ENCODE measurements at regions not wholly inside any gene's neighbourhood (a gene's known extent, or its start where the extent isn't known, plus 50 kb on each side); places are given as distances from the start of the nearest gene placed in this dataset.

DNA sequence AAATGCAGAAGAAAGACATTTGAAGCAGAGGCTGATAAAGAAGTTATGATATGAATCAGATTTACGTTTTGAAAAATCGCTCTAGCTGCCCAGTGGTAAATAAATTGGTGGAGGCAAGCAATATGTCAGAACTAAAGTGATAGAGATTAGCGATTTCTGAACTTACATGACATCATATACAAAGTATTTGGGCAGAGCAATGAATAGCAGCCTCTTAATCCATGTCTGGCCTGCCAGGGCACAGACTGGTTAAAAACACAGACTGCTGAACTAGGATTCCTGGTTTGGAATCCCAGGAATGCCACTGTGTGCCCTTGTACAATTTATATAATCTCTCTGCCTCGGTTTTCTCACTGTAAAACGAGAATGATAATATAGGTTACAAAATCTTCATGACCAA, 243.1 kb upstream of the SETMAR start:
- CTCF ChIA-PET = no interaction called here
- no peaks in the 10 kb centered on the region for H3K9me3 Mint-ChIP-seq
- H3K4me3 Mint-ChIP-seq = no peak overlapping the region
- no peaks in the 10 kb centered on the region for H3K36me3 Mint-ChIP-seq (ENCODE audit: low read depth)
- H3K27ac Mint-ChIP-seq = no peak overlapping the region
- TF ChIP-seq CTCF (IDR thresholded peaks at IDR 0.05) = no peak
- ATAC-seq = no peak
- intact Hi-C loops (cut with micrococcal nuclease) = no loop called here
- no peaks in the 10 kb centered on the region for H3K27me3 Mint-ChIP-seq
- no peak for DNase-seq
- no peaks in the 10 kb centered on the region for H3K4me1 Mint-ChIP-seq (ENCODE audit: low read depth)
- POLR2A ChIA-PET = no interaction called here

DNA sequence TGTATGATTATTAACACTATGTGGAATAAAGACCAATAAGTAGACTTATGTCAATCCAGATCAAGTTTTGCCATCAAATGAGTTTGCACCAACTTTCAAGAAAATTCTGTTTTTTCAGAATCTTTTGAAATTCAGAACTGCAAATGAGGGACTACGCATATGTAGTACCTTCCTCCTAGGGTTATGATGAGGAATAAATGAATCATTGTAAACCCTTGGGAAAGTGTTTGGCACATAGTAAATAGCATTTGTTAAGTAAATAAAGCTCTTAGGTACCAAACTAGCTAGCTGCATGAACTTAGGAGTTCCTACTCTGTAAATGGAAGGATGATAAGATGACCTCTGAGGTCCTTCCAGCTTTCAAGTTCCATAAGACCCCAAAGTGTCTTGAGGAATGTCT, 242.6 kb upstream of the SETMAR start:
- ChIA-PET CTCF (no interaction called here), POLR2A (no interaction called here)
- no peak for TF ChIP-seq CTCF (IDR thresholded peaks at IDR 0.05)
- Mint-ChIP-seq H3K4me3 (no peak overlapping the region), H3K4me1 (ENCODE audit: low read depth) (no peaks in the 10 kb centered on the region), H3K9me3 (no peaks in the 10 kb centered on the region), H3K36me3 (ENCODE audit: low read depth) (no peaks in the 10 kb centered on the region), H3K27me3 (no peaks in the 10 kb centered on the region), H3K27ac (no peak overlapping the region)
- intact Hi-C loops (cut with micrococcal nuclease) = no loop called here
- DNase-seq = no peak
- ATAC-seq = no peak

DNA sequence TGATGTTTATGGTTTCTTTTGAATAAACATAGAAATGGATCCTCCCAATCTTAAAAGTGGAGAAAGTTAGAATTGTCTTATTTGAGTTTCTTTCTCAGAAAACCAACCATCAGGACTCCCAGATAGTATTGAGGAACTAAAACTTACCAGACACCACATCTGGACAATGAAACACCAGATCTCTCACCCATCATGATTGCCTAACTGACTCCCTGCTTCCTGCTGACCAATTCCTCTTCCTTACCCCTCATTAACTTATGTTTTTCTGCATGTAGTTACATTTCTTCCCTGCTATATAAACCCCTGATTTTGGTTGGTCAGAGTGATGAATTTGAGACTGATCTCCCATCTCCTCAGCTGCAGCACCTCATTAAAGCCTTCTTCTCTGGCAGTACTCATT, 242.0 kb upstream of the SETMAR start:
- TF ChIP-seq CTCF (IDR thresholded peaks at IDR 0.05) = no peak
- intact Hi-C loops (cut with micrococcal nuclease) = no loop called here
- ChIA-PET POLR2A (no interaction called here), CTCF (no interaction called here)
- Mint-ChIP-seq H3K27ac (no peak overlapping the region), H3K4me3 (no peak overlapping the region), H3K9me3 (no peaks in the 10 kb centered on the region), H3K36me3 (ENCODE audit: low read depth) (no peaks in the 10 kb centered on the region), H3K4me1 (ENCODE audit: low read depth) (no peaks in the 10 kb centered on the region), H3K27me3 (no peaks in the 10 kb centered on the region)
- no peak for ATAC-seq
- DNase-seq = no peak

GRCh38 chr3:4061783-4062360, 241.3 kb upstream of the SETMAR start:
- intact Hi-C loops (cut with micrococcal nuclease) = no loop called here
- Mint-ChIP-seq H3K4me1 (ENCODE audit: low read depth) (no peaks in the 10 kb centered on the region), H3K9me3 (no peaks in the 10 kb centered on the region), H3K27me3 (no peaks in the 10 kb centered on the region), H3K36me3 (ENCODE audit: low read depth) (no peaks in the 10 kb centered on the region), H3K4me3 (no peak overlapping the region), H3K27ac (no peak overlapping the region)
- CTCF ChIA-PET = no interaction called here
- ATAC-seq (no peak), DNase-seq (no peak)
- no peak for TF ChIP-seq CTCF (IDR thresholded peaks at IDR 0.05)
- POLR2A ChIA-PET = no interaction called here

DNA sequence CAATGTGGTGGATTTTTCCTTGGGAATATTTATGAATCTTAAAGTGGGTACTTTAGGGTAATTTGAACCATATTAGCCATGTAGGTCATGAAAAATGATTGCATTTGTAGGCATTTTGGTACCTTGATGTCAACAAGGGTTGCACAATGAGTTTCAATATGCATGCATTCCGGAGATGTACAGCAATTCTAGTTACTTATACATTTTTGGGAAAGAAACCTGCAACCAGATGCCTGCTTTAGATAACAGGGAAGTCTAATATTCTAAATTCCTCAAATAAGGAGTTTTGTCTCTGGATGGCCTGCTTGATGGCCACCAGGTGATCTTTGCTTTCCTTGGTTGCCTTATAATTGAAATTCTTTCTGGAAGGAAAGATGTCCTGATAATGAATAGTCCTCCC, 240.5 kb upstream of the SETMAR start:
- intact Hi-C loops (cut with micrococcal nuclease) = no loop called here
- DNase-seq = no peak
- ChIA-PET POLR2A (no interaction called here), CTCF (no interaction called here)
- Mint-ChIP-seq H3K36me3 (ENCODE audit: low read depth) (no peaks in the 10 kb centered on the region), H3K27me3 (no peaks in the 10 kb centered on the region), H3K9me3 (no peaks in the 10 kb centered on the region), H3K4me1 (ENCODE audit: low read depth) (no peaks in the 10 kb centered on the region), H3K27ac (no peak overlapping the region), H3K4me3 (no peak overlapping the region)
- TF ChIP-seq CTCF (IDR thresholded peaks at IDR 0.05) = no peak
- ATAC-seq = no peak
